ENCODE measurements at regions not wholly inside any gene's neighbourhood (a gene's known extent, or its start where the extent isn't known, plus 50 kb on each side); places are given as distances from the start of the nearest gene placed in this dataset.

DNA sequence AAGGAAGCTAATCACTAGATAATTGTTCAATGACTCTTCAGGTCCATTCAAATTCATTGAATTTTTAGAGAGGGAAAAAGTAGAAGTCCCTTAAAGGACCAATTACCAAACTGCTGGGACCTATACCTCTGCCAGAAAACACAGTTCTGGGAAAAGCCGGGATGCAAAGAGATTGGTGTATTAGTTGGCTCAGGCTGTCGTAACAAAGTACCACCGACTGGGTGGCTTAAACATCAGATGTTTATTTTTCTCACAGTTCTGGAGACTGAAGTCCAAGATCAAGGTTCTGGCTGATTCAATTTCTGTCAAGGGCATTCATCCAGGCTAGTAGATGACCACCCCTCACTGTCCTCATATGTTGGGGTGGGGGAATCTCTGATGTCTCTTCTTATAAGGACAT lies 177.1 kb upstream of the FSTL4 start:
- TF ChIP-seq, protein P1, sequence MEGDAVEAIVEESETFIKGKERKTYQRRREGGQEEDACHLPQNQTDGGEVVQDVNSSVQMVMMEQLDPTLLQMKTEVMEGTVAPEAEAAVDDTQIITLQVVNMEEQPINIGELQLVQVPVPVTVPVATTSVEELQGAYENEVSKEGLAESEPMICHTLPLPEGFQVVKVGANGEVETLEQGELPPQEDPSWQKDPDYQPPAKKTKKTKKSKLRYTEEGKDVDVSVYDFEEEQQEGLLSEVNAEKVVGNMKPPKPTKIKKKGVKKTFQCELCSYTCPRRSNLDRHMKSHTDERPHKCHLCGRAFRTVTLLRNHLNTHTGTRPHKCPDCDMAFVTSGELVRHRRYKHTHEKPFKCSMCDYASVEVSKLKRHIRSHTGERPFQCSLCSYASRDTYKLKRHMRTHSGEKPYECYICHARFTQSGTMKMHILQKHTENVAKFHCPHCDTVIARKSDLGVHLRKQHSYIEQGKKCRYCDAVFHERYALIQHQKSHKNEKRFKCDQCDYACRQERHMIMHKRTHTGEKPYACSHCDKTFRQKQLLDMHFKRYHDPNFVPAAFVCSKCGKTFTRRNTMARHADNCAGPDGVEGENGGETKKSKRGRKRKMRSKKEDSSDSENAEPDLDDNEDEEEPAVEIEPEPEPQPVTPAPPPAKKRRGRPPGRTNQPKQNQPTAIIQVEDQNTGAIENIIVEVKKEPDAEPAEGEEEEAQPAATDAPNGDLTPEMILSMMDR (IDR thresholded peaks at IDR 0.05) = no peak
- no peaks in the 10 kb centered on the region for H3K27me3 ChIP-seq
- H3K4me1 ChIP-seq = no peaks in the 10 kb centered on the region
- no peaks in the 10 kb centered on the region for H3K9me3 ChIP-seq
- DNase-seq (ENCODE audit: low spot score) = no peak
- H3K27ac ChIP-seq = no peak overlapping the region
- no peaks in the 10 kb centered on the region for H3K36me3 ChIP-seq
- no peak overlapping the region for H3K4me3 ChIP-seq

DNA sequence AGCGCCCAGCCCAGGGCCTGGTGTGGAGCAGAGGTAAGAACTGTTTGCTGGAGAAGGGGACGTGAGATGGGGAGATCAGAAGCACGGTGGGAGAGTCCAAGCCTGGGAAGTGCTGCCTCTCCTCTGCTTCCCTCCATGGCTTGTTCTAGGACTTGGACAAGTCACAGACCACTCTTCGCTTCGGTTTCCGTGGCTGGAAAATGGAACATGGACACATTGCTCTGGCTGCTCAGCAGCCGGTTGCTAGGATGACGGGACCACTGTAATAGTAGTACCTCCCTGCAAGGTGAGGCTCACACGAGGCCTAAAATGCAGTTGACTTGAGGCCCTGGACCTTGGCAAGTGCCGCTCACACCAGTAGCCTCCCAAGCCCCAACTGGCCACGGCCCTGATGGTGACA lies 175.8 kb upstream of the FSTL4 start:
- Histone ChIP-seq H3K4me1 (no peaks in the 10 kb centered on the region), H3K4me3 (no peak overlapping the region), H3K27me3 (no peaks in the 10 kb centered on the region), H3K36me3 (no peaks in the 10 kb centered on the region), H3K9me3 (no peaks in the 10 kb centered on the region), H3K27ac (no peak overlapping the region)
- DNase-seq (ENCODE audit: low spot score) = no peak
- TF ChIP-seq, protein P1 (IDR thresholded peaks at IDR 0.05) = no peak

- H3K27ac ChIP-seq = no peak overlapping the region
- H3K36me3 ChIP-seq = no peaks in the 10 kb centered on the region
- H3K27me3 ChIP-seq = no peaks in the 10 kb centered on the region
- no peaks in the 10 kb centered on the region for H3K9me3 ChIP-seq
- DNase-seq (ENCODE audit: low spot score) = no peak
- no peaks in the 10 kb centered on the region for H3K4me1 ChIP-seq
- no peak overlapping the region for H3K4me3 ChIP-seq
- TF ChIP-seq, protein P1 (IDR thresholded peaks at IDR 0.05) = no peak
Measured at GRCh38 chr5:133786420-133786819, 174.1 kb upstream of the FSTL4 start.

DNA sequence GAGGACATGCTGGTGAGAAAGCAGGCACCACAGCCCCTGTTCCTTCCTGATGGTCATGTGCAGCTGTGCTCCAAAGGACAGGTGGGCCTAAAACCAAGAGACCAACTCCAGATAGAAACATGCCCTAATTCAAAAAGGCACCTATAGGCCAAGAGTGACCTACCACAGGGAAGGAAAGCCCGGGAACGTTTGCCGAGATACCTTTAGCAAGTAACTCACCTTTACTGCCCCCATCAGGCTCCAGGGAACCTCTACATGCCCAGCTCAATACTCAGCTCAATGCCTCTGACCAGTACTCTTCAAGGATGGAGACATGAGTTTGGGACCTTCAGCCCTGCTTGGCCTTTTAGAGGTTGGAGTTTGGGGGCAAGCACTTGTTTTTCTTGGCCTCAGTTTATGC lies 172.8 kb upstream of the FSTL4 start:
- no peak overlapping the region for H3K4me3 ChIP-seq
- no peaks in the 10 kb centered on the region for H3K36me3 ChIP-seq
- TF ChIP-seq, protein P1 (IDR thresholded peaks at IDR 0.05) = no peak
- no peaks in the 10 kb centered on the region for H3K9me3 ChIP-seq
- no peak overlapping the region for H3K27ac ChIP-seq
- no peak for DNase-seq (ENCODE audit: low spot score)
- H3K27me3 ChIP-seq = no peaks in the 10 kb centered on the region
- no peaks in the 10 kb centered on the region for H3K4me1 ChIP-seq

DNA sequence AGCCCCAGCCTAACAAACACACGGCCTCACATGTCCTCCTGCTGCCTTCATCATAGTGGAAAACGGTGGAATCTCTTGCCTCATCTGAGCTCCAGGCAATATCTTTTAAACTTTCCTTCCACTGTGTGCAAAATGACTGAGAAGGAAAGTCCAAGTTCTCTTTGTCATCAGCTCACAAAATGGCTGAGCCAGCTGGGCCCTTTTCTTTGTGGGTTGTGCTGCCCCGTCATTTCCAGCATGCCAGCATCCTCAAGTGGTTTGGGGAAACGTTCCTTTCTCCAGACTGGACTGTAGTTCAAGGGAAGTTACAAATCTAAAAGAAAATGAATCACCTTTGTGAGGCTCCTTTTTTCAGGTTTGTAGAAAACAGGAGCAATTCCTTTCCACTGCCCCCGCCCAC lies 171.1 kb upstream of the FSTL4 start:
- no peak for DNase-seq (ENCODE audit: low spot score)
- H3K27ac ChIP-seq = no peak overlapping the region
- no peaks in the 10 kb centered on the region for H3K36me3 ChIP-seq
- no peaks in the 10 kb centered on the region for H3K4me1 ChIP-seq
- TF ChIP-seq, protein P1 (IDR thresholded peaks at IDR 0.05) = no peak
- H3K9me3 ChIP-seq = no peaks in the 10 kb centered on the region
- H3K27me3 ChIP-seq = no peaks in the 10 kb centered on the region
- no peak overlapping the region for H3K4me3 ChIP-seq

DNA sequence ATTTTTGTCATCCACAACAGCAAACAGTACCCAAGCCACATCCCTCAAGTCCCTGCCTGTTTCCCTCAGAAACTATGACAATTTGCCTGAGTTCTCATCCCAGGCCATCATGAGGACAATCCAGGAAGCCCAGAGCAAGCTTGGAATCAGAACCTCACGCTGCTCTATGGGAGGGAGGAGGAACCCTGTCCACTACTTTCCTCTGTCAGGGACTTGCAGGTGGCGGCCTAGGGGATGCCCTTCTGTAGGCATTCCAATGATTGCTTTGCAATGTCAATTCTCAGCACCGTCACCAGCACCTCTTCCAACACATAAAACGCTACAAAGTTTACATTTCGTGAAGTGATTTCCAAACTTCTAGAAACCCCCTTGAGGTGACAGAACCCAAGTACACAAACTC lies 170.4 kb upstream of the FSTL4 start:
- Histone ChIP-seq H3K27ac (no peak overlapping the region), H3K4me3 (no peak overlapping the region), H3K4me1 (no peaks in the 10 kb centered on the region), H3K36me3 (no peaks in the 10 kb centered on the region), H3K27me3 (no peaks in the 10 kb centered on the region), H3K9me3 (no peaks in the 10 kb centered on the region)
- TF ChIP-seq, protein P1 (IDR thresholded peaks at IDR 0.05) = no peak
- DNase-seq (ENCODE audit: low spot score) = no peak

Measured in right atrium auricular region (tissue), 2 donors.